ENCODE measurements at regions not wholly inside any gene's neighbourhood (a gene's known extent, or its start where the extent isn't known, plus 50 kb on each side); places are given as distances from the start of the nearest gene placed in this dataset.

DNA sequence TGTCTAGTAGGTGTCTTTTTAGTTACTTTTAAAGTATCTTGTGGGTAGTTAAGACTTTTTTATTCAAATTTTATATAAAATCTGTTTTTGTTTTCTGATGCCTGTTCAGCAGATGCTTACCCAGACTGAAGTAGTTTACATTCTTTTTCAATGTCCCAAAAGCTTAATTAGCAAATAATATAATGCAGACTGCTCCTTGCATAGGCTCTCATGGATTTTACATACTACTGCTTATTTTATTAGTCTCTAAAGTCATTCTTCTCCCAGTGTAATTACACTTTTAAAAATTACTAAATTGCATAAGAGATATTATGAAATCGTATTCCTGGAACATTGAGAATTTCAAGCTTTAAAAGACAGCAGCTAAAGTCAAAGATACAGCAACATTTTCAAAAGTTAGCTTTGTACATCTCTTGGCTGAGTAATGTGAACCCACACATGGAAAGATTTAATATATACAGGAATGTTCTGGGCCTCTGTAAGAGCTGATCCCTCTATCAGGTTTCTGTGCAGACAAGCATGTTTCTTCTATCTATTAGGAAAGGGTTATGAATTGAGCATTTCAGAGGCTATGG, 148.4 kb upstream of the SPRY1 start:
- TF ChIP-seq, protein P1, sequence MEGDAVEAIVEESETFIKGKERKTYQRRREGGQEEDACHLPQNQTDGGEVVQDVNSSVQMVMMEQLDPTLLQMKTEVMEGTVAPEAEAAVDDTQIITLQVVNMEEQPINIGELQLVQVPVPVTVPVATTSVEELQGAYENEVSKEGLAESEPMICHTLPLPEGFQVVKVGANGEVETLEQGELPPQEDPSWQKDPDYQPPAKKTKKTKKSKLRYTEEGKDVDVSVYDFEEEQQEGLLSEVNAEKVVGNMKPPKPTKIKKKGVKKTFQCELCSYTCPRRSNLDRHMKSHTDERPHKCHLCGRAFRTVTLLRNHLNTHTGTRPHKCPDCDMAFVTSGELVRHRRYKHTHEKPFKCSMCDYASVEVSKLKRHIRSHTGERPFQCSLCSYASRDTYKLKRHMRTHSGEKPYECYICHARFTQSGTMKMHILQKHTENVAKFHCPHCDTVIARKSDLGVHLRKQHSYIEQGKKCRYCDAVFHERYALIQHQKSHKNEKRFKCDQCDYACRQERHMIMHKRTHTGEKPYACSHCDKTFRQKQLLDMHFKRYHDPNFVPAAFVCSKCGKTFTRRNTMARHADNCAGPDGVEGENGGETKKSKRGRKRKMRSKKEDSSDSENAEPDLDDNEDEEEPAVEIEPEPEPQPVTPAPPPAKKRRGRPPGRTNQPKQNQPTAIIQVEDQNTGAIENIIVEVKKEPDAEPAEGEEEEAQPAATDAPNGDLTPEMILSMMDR (IDR thresholded peaks at IDR 0.05) = no peak
- TF ChIP-seq POLR2A (IDR thresholded peaks at IDR 0.05) = no peak
